DMS 273 treated with DMSO at 0.1 percent for 48 hours (cell line): ENCODE measurements at regions not wholly inside any gene's neighbourhood (a gene's known extent, or its start where the extent isn't known, plus 50 kb on each side); places are given as distances from the start of the nearest gene placed in this dataset.
A peak's percentile ranks its signal among the peaks of the same experiment; 100 is the strongest.
"Not testable (repeated sequence)": the region's sequence is repeated elsewhere in the genome, so short reads cannot be mapped to it uniquely, and the experiment has no call there.

ENCODE experiments used
- DNase-seq: peaks from one replicate; lab custom pipeline; 2025; lab: John Stamatoyannopoulos, UW

GRCh38 chr12:102344691-102345090 lies 135.7 kb downstream of the IGF1 start:
- no peak for DNase-seq

- DNase-seq: no peak
Measured at GRCh38 chr12:102343361-102344121, 136.8 kb downstream of the IGF1 start.

- DNase-seq: no peak
Measured at GRCh38 chr12:102342281-102343006, 137.9 kb downstream of the IGF1 start.

GRCh38 chr12:102334765-102335164 lies 137.1 kb upstream of the PMCH start:
- no peak for DNase-seq

- DNase-seq: no peak
Measured at GRCh38 chr12:102331419-102331818, 133.8 kb upstream of the PMCH start.

GRCh38 chr12:102329883-102330282 lies 132.2 kb upstream of the PMCH start:
- DNase-seq: no peak

- peak; percentile 44 for DNase-seq
Measured at GRCh38 chr12:102326982-102327381, 129.3 kb upstream of the PMCH start.

GRCh38 chr12:102325108-102325507 lies 127.5 kb upstream of the PMCH start:
- not testable (repeated sequence) for DNase-seq

- DNase-seq: no peak
Measured at GRCh38 chr12:102323799-102324198, 126.2 kb upstream of the PMCH start.

- DNase-seq: no peak
Measured at GRCh38 chr12:102322254-102322653, 124.6 kb upstream of the PMCH start.

GRCh38 chr12:102321305-102322082 lies 123.9 kb upstream of the PMCH start:
- DNase-seq: no peak

- DNase-seq: no peak
Measured at GRCh38 chr12:102317155-102317554, 119.5 kb upstream of the PMCH start.

GRCh38 chr12:102316723-102317122 lies 119.1 kb upstream of the PMCH start:
- DNase-seq: no peak

GRCh38 chr12:102314821-102315220 lies 117.2 kb upstream of the PMCH start:
- no peak for DNase-seq

GRCh38 chr12:102313116-102313971 lies 115.7 kb upstream of the PMCH start:
- DNase-seq: not testable (repeated sequence)

- no peak for DNase-seq
Measured at GRCh38 chr12:102305486-102305885, 107.9 kb upstream of the PMCH start.

- DNase-seq: not testable (repeated sequence)
Measured at GRCh38 chr12:102304667-102305066, 107.0 kb upstream of the PMCH start.

GRCh38 chr12:102302553-102302952 lies 104.9 kb upstream of the PMCH start:
- DNase-seq: no peak

GRCh38 chr12:102301547-102301946 lies 103.9 kb upstream of the PMCH start:
- no peak for DNase-seq

GRCh38 chr12:102300824-102301461 lies 103.3 kb upstream of the PMCH start:
- no peak for DNase-seq

GRCh38 chr12:102299731-102300130 lies 102.1 kb upstream of the PMCH start:
- DNase-seq: no peak
